ENCODE measurements at regions not wholly inside any gene's neighbourhood (a gene's known extent, or its start where the extent isn't known, plus 50 kb on each side); places are given as distances from the start of the nearest gene placed in this dataset.

GRCh38 chr5:88115211-88115610, 153.4 kb downstream of the TMEM161B start (continued):
- no peak for TF ChIP-seq ZBTB49 (CRISPR knock-in tag; IDR thresholded peaks at IDR 0.05; ENCODE audit: borderline replicate concordance)
- no peak for TF ChIP-seq E2F8 (IDR thresholded peaks at IDR 0.05; ENCODE audit: low read depth, partially characterized antibody)
- TF ChIP-seq POU5F1 (IDR thresholded peaks at IDR 0.05; ENCODE audit: borderline replicate concordance, low read depth, low read length, partially characterized antibody), result no peak
- TF ChIP-seq HEY1 (CRISPR knock-in tag; IDR thresholded peaks at IDR 0.05; ENCODE audit: borderline replicate concordance), result no peak
- TF ChIP-seq E2F1 (CRISPR knock-in tag; IDR thresholded peaks at IDR 0.05), result no peak
- TF ChIP-seq ZNF507 (tag; conservative IDR thresholded peaks at IDR 0.05), result no peak
- no peak for TF ChIP-seq RFX5 (IDR thresholded peaks at IDR 0.05; ENCODE audit: low read depth, low read length)
- no peak for TF ChIP-seq ZNF778 (CRISPR knock-in tag; IDR thresholded peaks at IDR 0.05)

All from K562 (cell line).